Body of pancreas (tissue), 4 donors: ENCODE measurements at regions not wholly inside any gene's neighbourhood (a gene's known extent, or its start where the extent isn't known, plus 50 kb on each side); places are given as distances from the start of the nearest gene placed in this dataset.
A peak's percentile ranks its signal among the peaks of the same experiment; 100 is the strongest.

Experiments
- ATAC-seq: fragments of 150-250 bp; one replicate; pipeline ENCODE4 v1.9.1; 2016
- DNase-seq, 4 donors: peaks; one replicate each; pipeline ENCODE4 v3.0.0-alpha.2; 2019
- H3K27ac ChIP-seq, 4 donors: fragments of 200-600 bp; sonication (generic); 1 replicate in 3 of 4; 2 replicates in 1 of 4; pipeline versions ENCODE4 v1.5.1 to v1.6.1; 2016 to 2019; ENCODE audit warnings: mild to moderate bottlenecking in 1 of 4, mixed read lengths in 1 of 4, moderate library complexity in 1 of 4
- H3K27me3 ChIP-seq, 2 donors: fragments of 200-600 bp; sonication (generic); one replicate each; pipeline ENCODE4 v1.6.0; 2016; ENCODE audit warnings: mild to moderate bottlenecking in 1 of 2
- H3K36me3 ChIP-seq, 2 donors: fragments of 200-600 bp; sonication (generic); replicated peaks in 1 of 2; 2 replicates each; pipeline ENCODE4 v1.5.1; 2016; ENCODE audit warnings: low read depth in 2 of 2; ENCODE audit not compliant: insufficient read depth in 1 of 2
- H3K4me1 ChIP-seq: fragments of 200-600 bp; sonication (generic); one replicate; pipeline ENCODE4 v1.6.0; 2016
- H3K4me3 ChIP-seq, 2 donors: fragments of 200-600 bp; sonication (generic); 1 replicate in 1 of 2; 2 replicates in 1 of 2; pipeline ENCODE4 v1.5.1; 2016 to 2019
- H3K9me3 ChIP-seq, 3 donors: fragments of 200-600 bp; sonication (generic); 1 replicate in 2 of 3; 2 replicates in 1 of 3; pipeline ENCODE4 v1.5.1; 2016
- POLR2A ChIP-seq, 3 donors: fragments of 450-650 bp; IDR thresholded peaks; one replicate each; pipeline ENCODE4 v1.6.1; 2016; ENCODE audit warnings: antibody characterized with exemption in 3 of 3, mild to moderate bottlenecking in 2 of 3
- WGBS, 2 donors: methylation state at CpG; one replicate each; pipeline ENCODE4 v1.1.5; 2017; 5-methylcytosine and 5-hydroxymethylcytosine counted together
- intact Hi-C: fragments of 100-400 bp; cut with DNase I; formaldehyde crosslinking; loops from one replicate; pipeline ENCODE4 v1.15.1; 2023
- TF ChIP-seq, protein P1 (sequence below), 7 experiments: fragments of 450-650 bp in 4 of 7; fragments of 200-600 bp in 3 of 7; sonication (generic) in 3 of 7; IDR thresholded peaks; one replicate each; pipeline ENCODE4 v1.5.1; 2016 to 2019; ENCODE audit warnings: antibody characterized with exemption in 7 of 7

DNA sequence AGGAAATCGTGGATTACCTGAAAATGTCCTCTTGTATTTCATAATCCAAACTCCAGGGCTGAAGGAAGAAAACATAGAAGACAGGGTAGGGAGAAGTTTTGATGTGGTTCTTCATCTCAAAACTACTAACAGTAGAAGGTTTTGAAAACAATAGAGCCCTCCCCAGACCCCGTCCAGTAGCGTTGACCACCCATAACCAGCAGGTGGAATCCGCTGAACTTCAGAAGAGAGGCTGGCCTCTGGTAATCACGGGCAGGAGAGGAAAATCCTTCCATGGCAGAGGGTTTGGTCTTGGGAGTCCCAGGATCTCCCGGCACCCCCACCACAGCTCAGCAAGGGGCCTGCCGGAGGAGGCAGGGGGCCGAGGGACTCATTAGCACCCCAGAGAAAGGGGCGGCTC is 333.4 kb upstream of the RNF32 start:
- TF ChIP-seq, protein P1, sequence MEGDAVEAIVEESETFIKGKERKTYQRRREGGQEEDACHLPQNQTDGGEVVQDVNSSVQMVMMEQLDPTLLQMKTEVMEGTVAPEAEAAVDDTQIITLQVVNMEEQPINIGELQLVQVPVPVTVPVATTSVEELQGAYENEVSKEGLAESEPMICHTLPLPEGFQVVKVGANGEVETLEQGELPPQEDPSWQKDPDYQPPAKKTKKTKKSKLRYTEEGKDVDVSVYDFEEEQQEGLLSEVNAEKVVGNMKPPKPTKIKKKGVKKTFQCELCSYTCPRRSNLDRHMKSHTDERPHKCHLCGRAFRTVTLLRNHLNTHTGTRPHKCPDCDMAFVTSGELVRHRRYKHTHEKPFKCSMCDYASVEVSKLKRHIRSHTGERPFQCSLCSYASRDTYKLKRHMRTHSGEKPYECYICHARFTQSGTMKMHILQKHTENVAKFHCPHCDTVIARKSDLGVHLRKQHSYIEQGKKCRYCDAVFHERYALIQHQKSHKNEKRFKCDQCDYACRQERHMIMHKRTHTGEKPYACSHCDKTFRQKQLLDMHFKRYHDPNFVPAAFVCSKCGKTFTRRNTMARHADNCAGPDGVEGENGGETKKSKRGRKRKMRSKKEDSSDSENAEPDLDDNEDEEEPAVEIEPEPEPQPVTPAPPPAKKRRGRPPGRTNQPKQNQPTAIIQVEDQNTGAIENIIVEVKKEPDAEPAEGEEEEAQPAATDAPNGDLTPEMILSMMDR (IDR thresholded peaks at IDR 0.05) = no peak
- no peak for TF ChIP-seq POLR2A (IDR thresholded peaks at IDR 0.05)
- Histone ChIP-seq H3K36me3 (no peaks in the 10 kb centered on the region), H3K4me1 (peaks cover 16% of the 10 kb centered on the region), H3K9me3 (no peaks in the 10 kb centered on the region), H3K27me3 (no peaks in the 10 kb centered on the region), H3K4me3 (no peak overlapping the region), H3K27ac (no peak overlapping the region)
- intact Hi-C loops = no loop called here
- DNase-seq (no peak), ATAC-seq (no peak)
- WGBS, 2 donors = 75 to 91% methylated on average over 8 to 9 of the region's 9 CpGs

DNA sequence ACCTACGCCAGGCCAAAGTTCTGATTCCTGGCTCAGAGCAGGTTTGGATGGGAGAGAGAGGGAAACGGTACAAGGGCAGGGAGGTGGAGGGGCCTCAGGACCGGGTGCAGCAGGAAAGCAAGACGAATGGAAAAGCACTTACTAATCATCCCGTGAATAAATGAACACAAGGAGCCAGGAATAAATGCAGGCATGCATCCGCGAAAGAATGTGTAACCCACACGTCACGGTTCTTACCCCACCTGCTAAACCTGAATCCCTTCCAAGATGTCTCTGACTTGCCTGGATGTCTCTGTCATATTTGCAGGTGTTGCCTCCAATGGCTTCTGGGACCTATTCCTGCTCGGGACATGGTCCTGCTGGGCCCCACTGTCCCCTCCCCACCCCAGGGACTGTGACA is 335.2 kb upstream of the RNF32 start:
- DNase-seq = no peak

DNA sequence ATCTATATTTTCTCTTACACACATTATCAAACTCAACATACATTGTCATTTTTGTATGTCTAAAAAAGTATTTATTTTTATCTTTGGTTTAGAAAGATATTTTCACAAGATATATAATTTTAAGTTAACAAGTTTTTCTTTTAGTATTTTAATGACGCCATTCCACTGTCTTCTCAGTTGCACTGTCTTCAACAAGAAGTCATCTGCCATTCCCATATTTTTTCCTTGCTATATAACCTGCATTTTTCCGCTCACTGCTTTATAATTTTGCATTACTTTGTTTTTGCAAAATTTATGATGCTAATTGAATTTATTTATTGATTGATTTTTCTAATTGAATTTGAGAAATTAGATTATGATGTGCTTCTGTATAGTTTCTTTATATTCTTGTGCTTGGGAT is 357.8 kb upstream of the RNF32 start:
- no peaks in the 10 kb centered on the region for H3K36me3 ChIP-seq
- no peak overlapping the region for H3K27ac ChIP-seq
- 75 to 85% methylated on average over 2 of the region's 2 CpGs for WGBS, 2 donors
- no peak overlapping the region for H3K4me3 ChIP-seq
- intact Hi-C loops = no loop called here
- no peaks in the 10 kb centered on the region for H3K9me3 ChIP-seq
- DNase-seq (no peak), ATAC-seq (no peak)
- no peaks in the 10 kb centered on the region for H3K27me3 ChIP-seq
- TF ChIP-seq, protein P1 (IDR thresholded peaks at IDR 0.05) = no peak
- no peak for TF ChIP-seq POLR2A (IDR thresholded peaks at IDR 0.05)
- no peaks in the 10 kb centered on the region for H3K4me1 ChIP-seq

More for the DNA sequence above, 335.2 kb upstream of the RNF32 start:
- no peak for ATAC-seq
- Histone ChIP-seq H3K9me3 (no peaks in the 10 kb centered on the region), H3K36me3 (no peaks in the 10 kb centered on the region), H3K27ac (no peak overlapping the region), H3K4me3 (no peak overlapping the region), H3K4me1 (peaks cover 16% of the 10 kb centered on the region), H3K27me3 (no peaks in the 10 kb centered on the region)
- 80 to 94% methylated on average over 10 of the region's 10 CpGs for WGBS, 2 donors
- intact Hi-C loops = no loop called here
- no peak for TF ChIP-seq POLR2A (IDR thresholded peaks at IDR 0.05)
- TF ChIP-seq, protein P1 (IDR thresholded peaks at IDR 0.05) = no peak

DNA sequence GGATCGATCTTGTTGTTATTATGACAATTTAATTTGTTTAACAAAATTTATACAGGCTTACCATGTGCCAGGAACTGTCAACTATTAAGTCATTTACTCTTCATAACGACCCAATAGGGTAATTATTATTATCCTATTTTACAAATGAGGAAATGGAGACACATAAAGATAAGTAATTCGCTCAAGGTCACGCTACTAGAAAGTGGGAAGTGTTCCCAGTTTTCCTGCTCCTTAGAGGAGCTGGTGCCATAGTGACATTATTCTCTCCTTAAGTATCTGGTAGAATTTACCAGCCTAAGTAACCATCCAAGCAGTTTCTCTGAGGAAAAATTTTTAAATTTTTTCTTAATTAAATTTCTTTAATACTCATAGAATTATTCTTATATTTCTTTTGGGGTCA is 360.9 kb upstream of the RNF32 start:
- no peak overlapping the region for H3K27ac ChIP-seq
- no peaks in the 10 kb centered on the region for H3K9me3 ChIP-seq
- ATAC-seq (peak; percentile 30), DNase-seq (peak in 2 of 4 donors; percentile 19 to 37)
- intact Hi-C loops = no loop called here
- TF ChIP-seq POLR2A (IDR thresholded peaks at IDR 0.05) = no peak
- TF ChIP-seq, protein P1 (IDR thresholded peaks at IDR 0.05) = no peak
- H3K27me3 ChIP-seq = no peaks in the 10 kb centered on the region
- no peaks in the 10 kb centered on the region for H3K4me1 ChIP-seq
- 24 to 36% methylated on average over 4 of the region's 4 CpGs for WGBS, 2 donors
- H3K36me3 ChIP-seq = no peaks in the 10 kb centered on the region
- no peak overlapping the region for H3K4me3 ChIP-seq

DNA sequence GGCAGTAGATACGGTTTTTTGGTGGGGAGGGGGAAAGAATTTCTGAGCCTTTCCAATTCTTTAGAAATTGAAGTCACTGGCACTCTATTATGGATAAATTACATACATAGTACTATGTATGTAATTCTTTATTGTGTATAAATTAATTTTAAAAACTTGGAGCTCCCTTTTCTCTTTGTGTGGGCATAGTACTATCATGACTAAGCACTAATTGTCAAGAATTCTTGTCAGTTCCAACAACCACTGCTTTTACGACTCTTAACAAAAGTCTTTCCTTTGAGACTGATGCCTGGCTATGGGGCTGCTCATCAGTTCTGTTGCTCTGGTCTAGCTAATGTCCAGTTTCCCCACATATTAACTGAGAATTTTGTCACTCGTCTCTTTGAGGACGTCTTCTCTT is 365.3 kb upstream of the RNF32 start:
- intact Hi-C loops = no loop called here
- Histone ChIP-seq H3K27ac (no peak overlapping the region), H3K4me3 (no peak overlapping the region), H3K4me1 (no peaks in the 10 kb centered on the region), H3K36me3 (no peaks in the 10 kb centered on the region), H3K9me3 (peaks cover 0 to 4% (median 0%) of the 10 kb centered on the region in 3 donors), H3K27me3 (no peaks in the 10 kb centered on the region)
- ATAC-seq (no peak), DNase-seq (no peak)
- TF ChIP-seq, protein P1 (IDR thresholded peaks at IDR 0.05) = no peak
- TF ChIP-seq POLR2A (IDR thresholded peaks at IDR 0.05) = no peak
- WGBS, 2 donors = 70 to 92% methylated on average over 4 of the region's 4 CpGs
